Tibial nerve (tissue), 4 donors: ENCODE measurements at regions not wholly inside any gene's neighbourhood (a gene's known extent, or its start where the extent isn't known, plus 50 kb on each side); places are given as distances from the start of the nearest gene placed in this dataset.

Experiments used
- DNase-seq, 2 donors: peaks; one replicate each; pipeline ENCODE4 v3.0.0-alpha.2; 2019; ENCODE audit warnings: low spot score in 2 of 2
- H3K27ac ChIP-seq, 4 donors: fragments of 200-600 bp; sonication (generic) in 3 of 4; one replicate each; pipeline ENCODE4 v1.5.1; 2017 to 2019; ENCODE audit warnings: mild to moderate bottlenecking in 1 of 4
- H3K27me3 ChIP-seq, 2 donors: fragments of 200-600 bp; sonication (generic) in 1 of 2; one replicate each; pipeline versions ENCODE4 v1.5.1 to v1.6.0; 2017 to 2019
- H3K36me3 ChIP-seq, 3 donors: fragments of 200-600 bp; sonication (generic); one replicate each; pipeline ENCODE4 v1.5.1; 2018 to 2019
- H3K4me1 ChIP-seq, 4 donors: fragments of 200-600 bp; sonication (generic) in 3 of 4; one replicate each; pipeline ENCODE4 v1.5.1; 2017 to 2019
- H3K4me3 ChIP-seq, 4 donors: fragments of 200-600 bp; sonication (generic) in 3 of 4; one replicate each; pipeline ENCODE4 v1.5.1; 2017 to 2019; ENCODE audit warnings: mild to moderate bottlenecking in 1 of 4, moderate library complexity in 1 of 4
- H3K9me3 ChIP-seq, 4 donors: fragments of 200-600 bp; sonication (generic) in 3 of 4; one replicate each; pipeline ENCODE4 v1.5.1; 2017 to 2019
- CTCF ChIP-seq, 5 experiments: fragments of 200-600 bp in 3 of 5; fragments of 450-650 bp in 2 of 5; sonication (generic) in 3 of 5; IDR thresholded peaks; one replicate each; pipeline ENCODE4 v1.5.1; 2016 to 2019; ENCODE audit warnings: antibody characterized with exemption in 5 of 5, mild to moderate bottlenecking in 3 of 5, moderate library complexity in 2 of 5
- EP300 ChIP-seq, 2 donors: sonication (generic); formaldehyde crosslinking; IDR thresholded peaks; one replicate each; pipeline ENCODE4 v1.6.1; 2017; ENCODE audit warnings: antibody characterized with exemption in 2 of 2, mild to moderate bottlenecking in 1 of 2
- POLR2A ChIP-seq, 2 donors: fragments of 450-650 bp; IDR thresholded peaks; one replicate each; pipeline ENCODE4 v1.6.1; 2017; ENCODE audit warnings: antibody characterized with exemption in 2 of 2, mild to moderate bottlenecking in 2 of 2, moderate library complexity in 2 of 2
- WGBS, 2 donors: methylation state at CpG; one replicate each; pipeline ENCODE4 v1.1.5; 2018; 5-methylcytosine and 5-hydroxymethylcytosine counted together

GRCh38 chr5:61821561-61821960 lies 484.4 kb upstream of the KIF2A start:
- Histone ChIP-seq H3K36me3 (no peaks in the 10 kb centered on the region), H3K27ac (no peak overlapping the region), H3K4me3 (no peak overlapping the region), H3K27me3 (no peaks in the 10 kb centered on the region), H3K9me3 (no peaks in the 10 kb centered on the region), H3K4me1 (peaks cover 0 to 7% (median 1%) of the 10 kb centered on the region in 4 donors)
- WGBS, 2 donors, result 91 to 98% methylated on average over 2 of the region's 2 CpGs
- DNase-seq, result no peak
- TF ChIP-seq EP300 (IDR thresholded peaks at IDR 0.05) (no peak), CTCF (IDR thresholded peaks at IDR 0.05) (no peak), POLR2A (IDR thresholded peaks at IDR 0.05) (no peak)

GRCh38 chr5:61822584-61822983 lies 483.4 kb upstream of the KIF2A start:
- Histone ChIP-seq H3K27me3 (no peaks in the 10 kb centered on the region), H3K4me1 (peaks cover 0 to 7% (median 0%) of the 10 kb centered on the region in 4 donors), H3K9me3 (no peaks in the 10 kb centered on the region), H3K36me3 (no peaks in the 10 kb centered on the region), H3K27ac (no peak overlapping the region), H3K4me3 (no peak overlapping the region)
- DNase-seq, result no peak
- no peak for TF ChIP-seq EP300 (IDR thresholded peaks at IDR 0.05)
- TF ChIP-seq POLR2A (IDR thresholded peaks at IDR 0.05), result no peak
- no peak for TF ChIP-seq CTCF (IDR thresholded peaks at IDR 0.05)
- 93 to 95% methylated on average over 5 of the region's 5 CpGs for WGBS, 2 donors

GRCh38 chr5:61823065-61823464 lies 482.9 kb upstream of the KIF2A start:
- no peak for DNase-seq
- 75 to 81% methylated on average over 10 of the region's 10 CpGs for WGBS, 2 donors
- no peaks in the 10 kb centered on the region for H3K9me3 ChIP-seq
- H3K36me3 ChIP-seq, result no peaks in the 10 kb centered on the region
- peaks cover 0 to 6% (median 0%) of the 10 kb centered on the region in 4 donors for H3K4me1 ChIP-seq
- H3K4me3 ChIP-seq, result no peak overlapping the region
- H3K27me3 ChIP-seq, result no peaks in the 10 kb centered on the region
- no peak overlapping the region for H3K27ac ChIP-seq
- TF ChIP-seq CTCF (IDR thresholded peaks at IDR 0.05), result no peak
- no peak for TF ChIP-seq POLR2A (IDR thresholded peaks at IDR 0.05)
- TF ChIP-seq EP300 (IDR thresholded peaks at IDR 0.05), result no peak

- Histone ChIP-seq H3K4me3 (no peak overlapping the region), H3K27ac (no peak overlapping the region), H3K4me1 (no peaks in the 10 kb centered on the region), H3K36me3 (no peaks in the 10 kb centered on the region), H3K27me3 (no peaks in the 10 kb centered on the region), H3K9me3 (no peaks in the 10 kb centered on the region)
- DNase-seq, result no peak
- TF ChIP-seq CTCF (IDR thresholded peaks at IDR 0.05), result no peak
- no peak for TF ChIP-seq EP300 (IDR thresholded peaks at IDR 0.05)
- TF ChIP-seq POLR2A (IDR thresholded peaks at IDR 0.05), result no peak
- WGBS, 2 donors, result 25 to 30% methylated on average over 2 of the region's 2 CpGs
Measured at GRCh38 chr5:61823781-61824180, 482.2 kb upstream of the KIF2A start.

- TF ChIP-seq EP300 (IDR thresholded peaks at IDR 0.05) (no peak), CTCF (IDR thresholded peaks at IDR 0.05) (no peak), POLR2A (IDR thresholded peaks at IDR 0.05) (no peak)
- Histone ChIP-seq H3K27ac (no peak overlapping the region), H3K27me3 (no peaks in the 10 kb centered on the region), H3K36me3 (no peaks in the 10 kb centered on the region), H3K4me3 (no peak overlapping the region), H3K4me1 (no peaks in the 10 kb centered on the region), H3K9me3 (no peaks in the 10 kb centered on the region)
- WGBS, 2 donors, result 67 to 84% methylated on average over 4 of the region's 4 CpGs
- DNase-seq, result no peak
Measured at GRCh38 chr5:61824396-61824795, 481.6 kb upstream of the KIF2A start.
